Testis (tissue), 2 donors: ENCODE measurements at regions not wholly inside any gene's neighbourhood (a gene's known extent, or its start where the extent isn't known, plus 50 kb on each side); places are given as distances from the start of the nearest gene placed in this dataset.
A peak's percentile ranks its signal among the peaks of the same experiment; 100 is the strongest.
"Not testable (repeated sequence)": the region's sequence is repeated elsewhere in the genome, so short reads cannot be mapped to it uniquely, and the experiment has no call there.

Source experiments
- DNase-seq: peaks from one replicate; pipeline ENCODE4 v3.0.0-alpha.2; 2019
- H3K27ac ChIP-seq, 2 donors: fragments of 200-600 bp; sonication (generic); one replicate each; pipeline ENCODE4 v1.5.1; 2019
- H3K27me3 ChIP-seq: fragments of 200-600 bp; sonication (generic); one replicate; pipeline ENCODE4 v1.5.1; 2019
- H3K36me3 ChIP-seq: fragments of 200-600 bp; sonication (generic); one replicate; pipeline ENCODE4 v1.5.1; 2017; ENCODE audit warnings: low read depth; ENCODE audit errors: missing control alignments
- H3K4me1 ChIP-seq: fragments of 200-600 bp; sonication (generic); one replicate; pipeline ENCODE4 v1.5.1; 2019
- H3K4me3 ChIP-seq, 2 donors: fragments of 200-600 bp; sonication (generic); one replicate each; pipeline ENCODE4 v1.5.1; 2017 to 2019
- H3K9me3 ChIP-seq: fragments of 200-600 bp; sonication (generic); one replicate; pipeline ENCODE4 v1.5.1; 2017
- WGBS, 2 donors: methylation state at CpG; one replicate each; pipeline ENCODE4 v1.1.5; 2018; 5-methylcytosine and 5-hydroxymethylcytosine counted together
- intact Hi-C: fragments of 100-400 bp; cut with DNase I; formaldehyde crosslinking; loops from one replicate; pipeline ENCODE4 v1.15.1; 2023; ENCODE audit warnings: low total_unique reads

- H3K27me3 ChIP-seq, H3K27ac ChIP-seq, H3K36me3 ChIP-seq, DNase-seq, H3K4me1 ChIP-seq, H3K9me3 ChIP-seq, intact Hi-C loops: not testable (repeated sequence)
- WGBS, 2 donors, result 76 to 80% methylated on average over 3 to 21 of the region's 26 CpGs
- H3K4me3 ChIP-seq, result peak overlapping the region; percentile 31
Measured at GRCh38 chr21:13196111-13196510, 413.5 kb upstream of the POTED start.

DNA sequence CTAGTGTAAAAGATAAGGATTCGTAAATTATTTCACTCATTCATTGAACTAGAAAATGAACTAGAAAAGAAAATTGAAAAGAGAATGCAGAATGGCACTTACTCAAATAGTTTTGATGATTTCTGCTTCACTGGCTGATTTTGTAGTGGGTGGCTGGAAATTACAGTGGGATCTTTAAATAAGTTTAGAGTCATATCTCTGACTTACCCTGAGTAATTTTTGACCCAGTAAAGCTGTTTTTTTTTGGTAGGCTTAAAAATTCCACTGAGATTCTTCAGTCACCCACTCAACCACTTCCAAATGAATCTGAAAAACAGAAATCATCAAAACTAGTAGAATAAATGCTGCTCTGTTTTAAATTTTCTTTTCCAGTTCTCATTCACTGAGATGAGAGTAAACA, 404.2 kb upstream of the POTED start:
- H3K4me3 ChIP-seq, DNase-seq, intact Hi-C loops, H3K4me1 ChIP-seq, H3K9me3 ChIP-seq, H3K27ac ChIP-seq, H3K36me3 ChIP-seq, H3K27me3 ChIP-seq: not testable (repeated sequence)
- WGBS, 2 donors, result no CpG with 5 or more reads among the region's 1 CpG
